ENCODE measurements at regions not wholly inside any gene's neighbourhood (a gene's known extent, or its start where the extent isn't known, plus 50 kb on each side); places are given as distances from the start of the nearest gene placed in this dataset.

GRCh38 chr5:74185599-74185998 is 454.9 kb downstream of the ENC1 start:
- TF ChIP-seq CTCF (IDR thresholded peaks at IDR 0.05; ENCODE audit: borderline replicate concordance, extremely low read depth, low read length, poor library complexity, severe bottlenecking): no peak
- TF ChIP-seq EZH2 (IDR thresholded peaks at IDR 0.05; ENCODE audit: borderline replicate concordance, low read depth, low read length, severe bottlenecking): no peak
